ENCODE measurements at regions not wholly inside any gene's neighbourhood (a gene's known extent, or its start where the extent isn't known, plus 50 kb on each side); places are given as distances from the start of the nearest gene placed in this dataset.
"Not testable (repeated sequence)": the region's sequence is repeated elsewhere in the genome, so short reads cannot be mapped to it uniquely, and the experiment has no call there.

DNA sequence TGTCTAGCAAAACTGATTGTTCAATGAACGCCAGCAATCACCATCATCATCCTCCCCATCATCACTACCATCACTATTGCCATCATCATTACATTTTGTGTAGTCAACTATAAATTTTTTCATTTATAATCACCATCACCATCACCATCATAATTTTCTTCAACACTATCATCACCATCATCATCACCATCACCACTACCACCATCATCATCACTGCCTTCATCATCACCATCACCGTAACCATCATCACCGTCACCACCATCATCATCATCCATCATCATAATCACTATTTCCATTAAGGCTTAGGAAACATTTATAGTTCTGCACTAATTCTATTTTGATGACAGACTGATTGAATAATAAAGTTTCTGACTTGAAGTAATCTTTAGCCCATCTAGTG, 434.8 kb upstream of the TMEM132C start:
- no peaks in the 10 kb centered on the region for H3K27me3 ChIP-seq
- no peak overlapping the region for H3K27ac ChIP-seq
- H3K4me3 ChIP-seq, result no peak overlapping the region
- no peaks in the 10 kb centered on the region for H3K36me3 ChIP-seq
- TF ChIP-seq, protein P1, sequence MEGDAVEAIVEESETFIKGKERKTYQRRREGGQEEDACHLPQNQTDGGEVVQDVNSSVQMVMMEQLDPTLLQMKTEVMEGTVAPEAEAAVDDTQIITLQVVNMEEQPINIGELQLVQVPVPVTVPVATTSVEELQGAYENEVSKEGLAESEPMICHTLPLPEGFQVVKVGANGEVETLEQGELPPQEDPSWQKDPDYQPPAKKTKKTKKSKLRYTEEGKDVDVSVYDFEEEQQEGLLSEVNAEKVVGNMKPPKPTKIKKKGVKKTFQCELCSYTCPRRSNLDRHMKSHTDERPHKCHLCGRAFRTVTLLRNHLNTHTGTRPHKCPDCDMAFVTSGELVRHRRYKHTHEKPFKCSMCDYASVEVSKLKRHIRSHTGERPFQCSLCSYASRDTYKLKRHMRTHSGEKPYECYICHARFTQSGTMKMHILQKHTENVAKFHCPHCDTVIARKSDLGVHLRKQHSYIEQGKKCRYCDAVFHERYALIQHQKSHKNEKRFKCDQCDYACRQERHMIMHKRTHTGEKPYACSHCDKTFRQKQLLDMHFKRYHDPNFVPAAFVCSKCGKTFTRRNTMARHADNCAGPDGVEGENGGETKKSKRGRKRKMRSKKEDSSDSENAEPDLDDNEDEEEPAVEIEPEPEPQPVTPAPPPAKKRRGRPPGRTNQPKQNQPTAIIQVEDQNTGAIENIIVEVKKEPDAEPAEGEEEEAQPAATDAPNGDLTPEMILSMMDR (IDR thresholded peaks at IDR 0.05; ENCODE audit: low read depth, low read length), result no peak
- DNase-seq (ENCODE audit: low read depth in 1 of 2, low spot score in 1 of 2), result no peak
- no peaks in the 10 kb centered on the region for H3K4me1 ChIP-seq (ENCODE audit: low read depth)
- H3K9me3 ChIP-seq (ENCODE audit: low read depth), result no peaks in the 10 kb centered on the region

DNA sequence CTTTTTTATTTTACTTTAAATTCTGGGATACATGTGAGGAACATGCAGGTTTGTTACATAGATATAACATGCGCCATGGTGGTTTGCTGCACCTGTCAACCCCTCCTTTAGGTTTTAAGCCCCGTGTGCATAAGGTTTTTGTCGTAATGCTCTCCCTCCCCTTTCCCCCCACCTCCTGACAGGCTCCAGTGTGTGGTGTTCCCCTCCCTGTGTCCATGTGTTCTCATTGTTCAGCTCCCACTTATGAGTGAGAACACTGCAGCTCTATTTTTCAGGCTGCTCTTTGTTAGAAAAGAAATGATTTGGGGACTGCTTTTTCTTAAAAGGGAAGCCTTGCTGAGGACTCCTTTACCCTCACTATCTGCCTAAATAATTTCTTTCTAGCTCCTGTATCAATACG, 430.2 kb upstream of the TMEM132C start:
- not testable (repeated sequence) for H3K4me3 ChIP-seq; H3K27ac ChIP-seq; H3K36me3 ChIP-seq; H3K4me1 ChIP-seq (ENCODE audit: low read depth); DNase-seq (ENCODE audit: low read depth in 1 of 2, low spot score in 1 of 2); H3K9me3 ChIP-seq (ENCODE audit: low read depth); H3K27me3 ChIP-seq

GRCh38 chr12:127857661-127858060, 409.3 kb upstream of the TMEM132C start:
- no peak overlapping the region for H3K4me3 ChIP-seq
- no peak overlapping the region for H3K27ac ChIP-seq
- no peaks in the 10 kb centered on the region for H3K4me1 ChIP-seq (ENCODE audit: low read depth)
- DNase-seq (ENCODE audit: low read depth in 1 of 2, low spot score in 1 of 2), result no peak
- TF ChIP-seq, protein P1 (IDR thresholded peaks at IDR 0.05; ENCODE audit: low read depth, low read length), result no peak
- no peaks in the 10 kb centered on the region for H3K9me3 ChIP-seq (ENCODE audit: low read depth)
- no peaks in the 10 kb centered on the region for H3K36me3 ChIP-seq
- no peaks in the 10 kb centered on the region for H3K27me3 ChIP-seq

DNA sequence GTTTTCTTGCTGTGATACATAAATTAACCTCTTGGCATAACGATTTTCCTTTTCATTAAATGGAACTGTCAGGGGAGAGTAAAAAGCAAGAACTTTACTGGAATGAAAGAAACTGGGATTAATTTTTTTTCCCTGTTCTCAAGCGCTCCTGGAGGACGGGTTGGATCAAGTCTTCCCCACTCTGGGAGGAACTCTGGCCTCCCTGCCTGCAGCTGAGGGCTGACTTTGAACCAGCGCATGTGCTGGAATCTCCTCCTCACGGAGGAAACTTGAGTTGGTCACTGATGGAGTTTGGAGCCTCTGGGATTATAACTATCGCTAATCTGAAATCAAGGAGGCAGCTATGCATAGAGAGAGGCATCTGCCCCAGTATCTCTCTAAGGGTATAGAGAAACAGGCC, 406.4 kb upstream of the TMEM132C start:
- Histone ChIP-seq H3K27ac (no peak overlapping the region), H3K9me3 (ENCODE audit: low read depth) (no peaks in the 10 kb centered on the region), H3K4me1 (ENCODE audit: low read depth) (no peaks in the 10 kb centered on the region), H3K4me3 (no peak overlapping the region), H3K27me3 (no peaks in the 10 kb centered on the region), H3K36me3 (no peaks in the 10 kb centered on the region)
- TF ChIP-seq, protein P1 (IDR thresholded peaks at IDR 0.05; ENCODE audit: low read depth, low read length), result no peak
- DNase-seq (ENCODE audit: low read depth in 1 of 2, low spot score in 1 of 2), result no peak

DNA sequence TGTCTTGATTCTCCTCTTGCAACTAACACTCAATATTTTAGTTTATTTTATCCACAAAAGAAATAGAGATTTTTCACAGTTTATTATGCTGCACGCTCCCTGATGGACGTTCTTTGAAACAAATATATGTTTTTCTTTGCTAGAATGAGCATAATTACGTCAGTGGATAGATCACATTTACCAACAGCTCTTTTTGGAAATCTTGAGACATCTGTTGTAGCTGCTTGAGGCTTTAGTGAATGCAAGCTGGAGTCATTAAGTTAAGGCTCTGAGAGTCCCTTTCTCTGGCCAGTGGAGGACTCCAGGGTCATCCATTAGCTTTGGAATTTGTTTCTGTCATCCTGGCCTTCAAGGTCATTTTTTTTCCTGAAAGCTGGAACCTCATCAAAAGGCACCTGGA, 405.6 kb upstream of the TMEM132C start:
- no peaks in the 10 kb centered on the region for H3K9me3 ChIP-seq (ENCODE audit: low read depth)
- no peak overlapping the region for H3K27ac ChIP-seq
- no peak for DNase-seq (ENCODE audit: low read depth in 1 of 2, low spot score in 1 of 2)
- TF ChIP-seq, protein P1 (IDR thresholded peaks at IDR 0.05; ENCODE audit: low read depth, low read length), result no peak
- H3K4me1 ChIP-seq (ENCODE audit: low read depth), result no peaks in the 10 kb centered on the region
- no peak overlapping the region for H3K4me3 ChIP-seq
- no peaks in the 10 kb centered on the region for H3K27me3 ChIP-seq
- H3K36me3 ChIP-seq, result no peaks in the 10 kb centered on the region

GRCh38 chr12:127873306-127873705, 393.7 kb upstream of the TMEM132C start:
- no peak overlapping the region for H3K4me3 ChIP-seq
- H3K27me3 ChIP-seq, result no peaks in the 10 kb centered on the region
- TF ChIP-seq, protein P1 (IDR thresholded peaks at IDR 0.05; ENCODE audit: low read depth, low read length), result no peak
- DNase-seq (ENCODE audit: low read depth in 1 of 2, low spot score in 1 of 2), result no peak
- H3K9me3 ChIP-seq (ENCODE audit: low read depth), result no peaks in the 10 kb centered on the region
- H3K36me3 ChIP-seq, result no peaks in the 10 kb centered on the region
- no peak overlapping the region for H3K27ac ChIP-seq
- H3K4me1 ChIP-seq (ENCODE audit: low read depth), result no peaks in the 10 kb centered on the region
